Mesendoderm (in vitro differentiated cells): ENCODE measurements at regions not wholly inside any gene's neighbourhood (a gene's known extent, or its start where the extent isn't known, plus 50 kb on each side); places are given as distances from the start of the nearest gene placed in this dataset.

Source experiments
- DNase-seq: peaks from one replicate; pipeline ENCODE4 v3.0.0; 2013
- H2AK5ac ChIP-seq: 2 replicates; pipeline ENCODE4 v1.6.1; 2013; ENCODE audit warnings: low read length, inconsistent platforms
- H2BK120ac ChIP-seq: 2 replicates; pipeline ENCODE4 v1.6.1; 2013; ENCODE audit warnings: low read depth, mild to moderate bottlenecking, low read length, moderate library complexity, mixed read lengths
- H2BK15ac ChIP-seq: replicated peaks from 2 replicates; pipeline ENCODE4 v1.6.1; 2013; ENCODE audit warnings: low read depth, mild to moderate bottlenecking, moderate library complexity
- H2BK5ac ChIP-seq: 2 replicates; pipeline ENCODE4 v1.6.1; 2013; ENCODE audit warnings: low read length, inconsistent platforms
- H3K18ac ChIP-seq: 2 replicates; pipeline ENCODE4 v1.6.1; 2013; ENCODE audit warnings: mild to moderate bottlenecking, low read length, mixed read lengths
- H3K23ac ChIP-seq: one replicate; pipeline ENCODE4 v1.6.1; 2013; ENCODE audit warnings: low read length
- H3K27ac ChIP-seq: 2 replicates; pipeline ENCODE4 v1.5.1; 2013; ENCODE audit warnings: low read depth, mild to moderate bottlenecking, inconsistent platforms, low read length, moderate library complexity
- H3K27me3 ChIP-seq: 2 replicates; pipeline ENCODE4 v1.6.1; 2013; ENCODE audit warnings: low read length, control low read depth, mild to moderate bottlenecking, inconsistent platforms; ENCODE audit not compliant: insufficient read depth, poor library complexity
- H3K36me3 ChIP-seq: 2 replicates; pipeline ENCODE4 v1.6.1; 2013; ENCODE audit warnings: low read length, inconsistent platforms; ENCODE audit not compliant: control insufficient read depth, insufficient read depth
- H3K4ac ChIP-seq: one replicate; pipeline ENCODE4 v1.6.1; 2013; ENCODE audit warnings: low read depth, mild to moderate bottlenecking, low read length, moderate library complexity
- H3K4me1 ChIP-seq: 2 replicates; pipeline ENCODE4 v1.6.1; 2013; ENCODE audit warnings: low read depth, low read length, inconsistent platforms; ENCODE audit not compliant: control insufficient read depth
- H3K4me2 ChIP-seq: 2 replicates; pipeline ENCODE4 v1.6.1; 2013; ENCODE audit warnings: low read length
- H3K4me3 ChIP-seq: 2 replicates; pipeline ENCODE4 v1.5.1; 2013; ENCODE audit warnings: mild to moderate bottlenecking, low read length
- H3K56ac ChIP-seq: one replicate; pipeline ENCODE4 v1.6.1; 2013; ENCODE audit warnings: low read length
- H3K79me1 ChIP-seq: 2 replicates; pipeline ENCODE4 v1.6.1; 2013; ENCODE audit warnings: low read length, inconsistent platforms
- H3K79me2 ChIP-seq: 2 replicates; pipeline ENCODE4 v1.6.1; 2013; ENCODE audit warnings: mild to moderate bottlenecking, low read length; ENCODE audit not compliant: control insufficient read depth, insufficient read depth
- H3K9ac ChIP-seq: 2 replicates; pipeline ENCODE4 v1.6.1; 2013; ENCODE audit warnings: low read length, inconsistent platforms
- H4K5ac ChIP-seq: one replicate; pipeline ENCODE4 v1.6.1; 2013; ENCODE audit warnings: low read length
- H4K8ac ChIP-seq: one replicate; pipeline ENCODE4 v1.6.1; 2013; ENCODE audit warnings: low read depth, mild to moderate bottlenecking, control low read depth, low read length, moderate library complexity
- WGBS: extraction: QIAGEN DNeasy Blood & Tissue Kit; methylation state at CpG from one replicate; pipeline ENCODE4 v1.1.7; 2013; ENCODE audit warnings: low lambda C conversion rate, missing lambda C conversion rate; ENCODE audit not compliant: insufficient coverage; ENCODE audit errors: extremely low coverage; 5-methylcytosine and 5-hydroxymethylcytosine counted together

DNA sequence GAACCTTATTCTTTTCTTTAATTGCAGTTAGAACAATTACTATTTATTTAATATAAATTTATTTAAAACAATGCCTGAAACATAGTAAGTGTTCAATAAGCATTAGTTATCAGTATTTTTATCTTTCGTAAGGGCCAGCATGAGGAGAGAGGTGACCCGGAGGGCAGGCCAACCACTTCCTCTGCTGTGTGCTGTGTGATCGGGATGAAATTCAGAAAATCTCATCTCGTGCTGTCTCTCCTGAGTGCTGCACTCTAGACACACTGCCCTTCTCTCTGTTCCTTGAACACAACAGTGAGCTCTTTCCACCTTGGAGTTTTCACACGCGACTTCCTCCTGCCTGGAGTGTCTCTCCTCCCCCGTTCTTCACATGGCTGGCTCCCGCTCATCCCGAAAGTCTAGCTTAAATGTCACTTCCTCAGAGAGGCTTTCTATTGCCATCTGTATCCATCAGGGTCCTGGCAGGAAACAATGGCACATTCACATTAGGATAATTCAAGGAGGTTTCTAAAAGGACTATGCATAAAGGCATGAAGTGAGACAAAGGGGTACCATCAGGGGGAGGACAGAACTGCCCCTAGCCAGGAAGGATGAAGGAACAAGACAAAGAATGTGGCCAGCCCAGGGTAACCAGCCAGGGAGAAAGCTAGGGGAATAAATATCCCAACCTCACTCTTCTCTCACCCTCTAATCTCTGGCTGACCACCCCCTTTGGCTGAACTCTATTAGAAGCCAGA lies 142.6 kb upstream of the GJB5 start:
- Histone ChIP-seq H3K27me3 (no peaks in the 10 kb centered on the region), H3K27ac (no peak overlapping the region), H3K9ac (no peak overlapping the region), H3K4me2 (no peak overlapping the region), H3K4me1 (no peaks in the 10 kb centered on the region), H3K4ac (no peak overlapping the region), H3K4me3 (no peak overlapping the region), H3K23ac (no peak overlapping the region), H3K18ac (no peak overlapping the region), H3K79me1 (no peaks in the 10 kb centered on the region), H3K56ac (no peak overlapping the region), H2BK15ac (no peak overlapping the region), H2AK5ac (no peak overlapping the region), H2BK5ac (no peak overlapping the region), H3K36me3 (no peaks in the 10 kb centered on the region), H2BK120ac (no peak overlapping the region), H4K8ac (no peak overlapping the region), H4K5ac (no peak overlapping the region), H3K79me2 (no peaks in the 10 kb centered on the region)
- DNase-seq = no peak
- WGBS = no CpG with 5 or more reads among the region's 9 CpGs

DNA sequence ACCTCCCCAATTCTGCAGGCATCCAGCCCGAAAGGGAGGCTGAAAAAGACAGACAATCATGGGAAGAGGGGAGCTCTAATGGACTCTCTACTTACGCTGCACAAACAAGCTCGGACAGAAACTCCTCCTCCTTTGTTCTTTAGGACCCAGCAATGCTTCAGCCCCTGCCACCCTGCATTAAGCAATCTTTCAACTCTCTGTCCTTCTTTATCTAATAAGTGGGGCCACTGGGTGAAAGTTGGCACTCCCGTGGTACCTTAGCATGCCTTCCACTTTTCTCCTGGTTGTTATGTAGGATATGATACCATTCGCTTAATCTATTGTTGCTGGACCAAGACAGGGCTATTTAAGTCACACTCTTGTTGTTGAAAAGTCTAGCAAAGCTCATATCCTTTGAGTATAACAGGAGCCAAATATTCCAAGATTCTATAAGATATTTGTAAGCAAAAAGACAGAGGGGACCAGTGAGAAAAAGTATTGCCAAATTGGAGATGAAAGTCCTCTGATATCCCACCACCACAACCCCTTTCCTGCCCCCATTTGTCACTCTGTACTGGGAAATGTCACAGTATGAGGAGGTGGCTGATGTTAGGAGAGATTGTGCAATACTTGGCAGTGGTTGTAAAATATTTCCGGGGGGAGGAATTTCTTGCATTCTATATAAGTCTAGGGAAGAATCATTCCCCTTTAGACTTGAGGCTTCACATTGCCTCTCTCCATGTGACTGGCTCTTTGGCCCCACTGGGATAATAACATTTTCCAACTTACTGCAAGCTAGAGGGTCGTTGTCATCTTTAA lies 137.3 kb upstream of the GJB5 start:
- H3K27ac ChIP-seq = no peak overlapping the region
- WGBS = no CpG with 5 or more reads among the region's 7 CpGs
- no peak overlapping the region for H2BK120ac ChIP-seq
- no peak overlapping the region for H4K8ac ChIP-seq
- no peak overlapping the region for H3K18ac ChIP-seq
- H3K36me3 ChIP-seq = no peaks in the 10 kb centered on the region
- no peaks in the 10 kb centered on the region for H3K27me3 ChIP-seq
- no peak overlapping the region for H2BK5ac ChIP-seq
- H3K79me2 ChIP-seq = no peaks in the 10 kb centered on the region
- no peaks in the 10 kb centered on the region for H3K79me1 ChIP-seq
- no peaks in the 10 kb centered on the region for H3K4me1 ChIP-seq
- H3K9ac ChIP-seq = no peak overlapping the region
- no peak for DNase-seq
- H3K4me3 ChIP-seq = no peak overlapping the region
- H2BK15ac ChIP-seq = no peak overlapping the region
- no peak overlapping the region for H3K56ac ChIP-seq
- no peak overlapping the region for H3K4me2 ChIP-seq
- H3K4ac ChIP-seq = no peak overlapping the region
- H2AK5ac ChIP-seq = no peak overlapping the region
- no peak overlapping the region for H3K23ac ChIP-seq
- H4K5ac ChIP-seq = no peak overlapping the region

DNA sequence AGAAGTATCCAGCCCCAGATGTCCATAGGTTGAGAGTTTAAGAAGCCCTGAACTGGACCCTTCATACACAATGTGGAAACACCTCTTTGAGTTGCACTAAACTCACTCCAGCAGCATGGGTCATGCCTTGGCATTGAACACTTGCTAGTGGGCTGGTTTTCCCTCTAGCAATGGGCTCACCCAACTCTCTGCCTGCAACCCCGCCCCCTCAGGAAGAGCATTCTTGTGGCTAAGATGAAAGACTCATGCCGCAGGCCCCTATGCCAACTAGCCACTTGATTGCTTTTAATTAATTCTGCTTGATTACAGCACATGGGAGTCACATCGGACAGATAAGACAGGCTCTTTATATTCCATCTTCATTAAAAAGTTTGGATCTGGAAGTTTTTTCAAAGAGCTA lies 136.5 kb upstream of the GJB5 start:
- Histone ChIP-seq H2AK5ac (no peak overlapping the region), H3K23ac (no peak overlapping the region), H3K56ac (no peak overlapping the region), H3K9ac (no peak overlapping the region), H4K8ac (no peak overlapping the region), H3K18ac (no peak overlapping the region), H4K5ac (no peak overlapping the region), H2BK15ac (no peak overlapping the region), H3K4ac (no peak overlapping the region), H3K4me2 (no peak overlapping the region), H3K79me2 (no peaks in the 10 kb centered on the region), H3K4me3 (no peak overlapping the region), H3K27me3 (no peaks in the 10 kb centered on the region), H3K27ac (no peak overlapping the region), H3K4me1 (no peaks in the 10 kb centered on the region), H3K36me3 (no peaks in the 10 kb centered on the region), H2BK120ac (no peak overlapping the region), H3K79me1 (no peaks in the 10 kb centered on the region), H2BK5ac (no peak overlapping the region)
- DNase-seq = no peak
- no CpG with 5 or more reads among the region's 3 CpGs for WGBS

DNA sequence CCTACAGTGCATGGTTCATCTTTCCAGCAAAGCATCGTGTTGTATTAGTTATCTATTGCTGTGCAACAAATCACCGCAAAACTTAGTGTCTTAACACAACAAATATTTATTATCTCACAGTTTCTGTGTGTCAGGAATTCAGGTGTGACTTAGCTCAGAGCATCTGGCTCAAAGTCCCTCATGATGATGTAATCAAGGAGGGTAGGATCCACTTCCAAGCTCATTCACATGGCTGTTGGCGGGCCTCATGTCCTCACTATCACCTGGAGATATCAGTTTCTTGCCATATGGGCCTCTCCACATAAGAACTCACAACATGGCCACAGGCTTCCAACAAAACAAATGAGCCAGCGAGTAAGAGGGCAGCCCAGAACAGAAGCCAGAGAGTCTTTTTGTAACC lies 135.6 kb upstream of the GJB5 start:
- Histone ChIP-seq H2AK5ac (no peak overlapping the region), H3K56ac (no peak overlapping the region), H3K79me2 (no peaks in the 10 kb centered on the region), H2BK15ac (no peak overlapping the region), H3K4me3 (no peak overlapping the region), H3K4me1 (no peaks in the 10 kb centered on the region), H3K79me1 (no peaks in the 10 kb centered on the region), H3K27me3 (no peaks in the 10 kb centered on the region), H3K9ac (no peak overlapping the region), H4K5ac (no peak overlapping the region), H3K27ac (no peak overlapping the region), H4K8ac (no peak overlapping the region), H3K4ac (no peak overlapping the region), H3K4me2 (no peak overlapping the region), H3K18ac (no peak overlapping the region), H3K36me3 (no peaks in the 10 kb centered on the region), H3K23ac (no peak overlapping the region), H2BK5ac (no peak overlapping the region), H2BK120ac (no peak overlapping the region)
- WGBS = no CpG with 5 or more reads among the region's 4 CpGs
- no peak for DNase-seq

DNA sequence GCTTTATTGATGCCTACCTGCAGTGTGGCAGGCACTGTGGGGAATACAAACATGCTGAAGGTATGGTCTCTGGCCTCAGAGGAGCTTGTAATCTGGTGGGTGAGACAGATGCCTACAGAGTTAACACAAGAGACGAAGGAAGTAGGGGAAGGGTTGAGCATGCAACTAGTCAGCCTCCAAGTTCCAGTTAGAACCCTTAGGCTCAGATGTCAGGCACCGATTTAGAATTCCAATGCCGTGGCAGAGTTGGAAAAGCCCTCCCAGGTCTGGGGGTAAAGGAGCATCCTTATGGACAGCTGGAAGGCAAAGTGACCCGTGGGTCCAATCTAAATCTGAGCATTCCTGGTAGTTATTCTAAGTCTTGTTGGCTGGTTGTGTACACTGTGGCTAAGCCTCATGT lies 132.9 kb upstream of the GJB5 start:
- no peaks in the 10 kb centered on the region for H3K79me2 ChIP-seq
- H3K27ac ChIP-seq = no peak overlapping the region
- no peaks in the 10 kb centered on the region for H3K79me1 ChIP-seq
- H3K23ac ChIP-seq = no peak overlapping the region
- no peak overlapping the region for H3K9ac ChIP-seq
- no peak overlapping the region for H3K4ac ChIP-seq
- H3K4me1 ChIP-seq = no peaks in the 10 kb centered on the region
- H4K5ac ChIP-seq = no peak overlapping the region
- no peak overlapping the region for H2AK5ac ChIP-seq
- no peak overlapping the region for H3K4me2 ChIP-seq
- DNase-seq = no peak
- no peak overlapping the region for H3K56ac ChIP-seq
- H3K4me3 ChIP-seq = no peak overlapping the region
- no peak overlapping the region for H2BK5ac ChIP-seq
- no peaks in the 10 kb centered on the region for H3K27me3 ChIP-seq
- WGBS = no CpG with 5 or more reads among the region's 4 CpGs
- no peak overlapping the region for H2BK15ac ChIP-seq
- no peak overlapping the region for H3K18ac ChIP-seq
- no peak overlapping the region for H4K8ac ChIP-seq
- no peaks in the 10 kb centered on the region for H3K36me3 ChIP-seq
- no peak overlapping the region for H2BK120ac ChIP-seq
